B cell (primary cell): ENCODE measurements at regions not wholly inside any gene's neighbourhood (a gene's known extent, or its start where the extent isn't known, plus 50 kb on each side); places are given as distances from the start of the nearest gene placed in this dataset.
"Not testable (repeated sequence)": the region's sequence is repeated elsewhere in the genome, so short reads cannot be mapped to it uniquely, and the experiment has no call there.

ENCODE experiments used
- EZH2 ChIP-seq: IDR thresholded peaks from 2 replicates; pipeline ENCODE4 v1.6.1; 2012; ENCODE audit warnings: borderline replicate concordance, low read depth, mild to moderate bottlenecking, moderate library complexity, low read length; ENCODE audit not compliant: insufficient read depth, poor library complexity, severe bottlenecking
- TF ChIP-seq, protein P1 (sequence below): fragments of 200-600 bp; IDR thresholded peaks from one replicate; pipeline ENCODE4 v1.8.0; 2022; ENCODE audit warnings: antibody characterized with exemption, mild to moderate bottlenecking

DNA sequence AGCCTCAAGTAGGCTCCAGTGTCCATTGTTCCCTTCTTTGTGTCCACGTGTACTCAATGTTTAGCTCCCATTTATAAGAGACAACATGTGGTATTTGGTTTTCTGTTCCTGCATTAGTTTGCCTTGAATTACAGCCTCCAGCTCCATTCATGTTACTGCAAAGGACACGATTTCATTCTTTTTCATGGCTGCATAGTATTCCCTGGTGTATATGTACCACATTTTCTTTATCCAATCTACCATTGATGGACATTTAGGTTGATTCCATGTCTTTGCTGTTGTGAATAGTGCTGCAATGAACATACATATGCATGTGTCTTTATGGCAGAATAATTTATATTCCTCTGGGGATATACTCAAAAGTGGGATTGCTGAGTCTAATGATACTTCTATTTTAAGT, 75.2 kb upstream of the NID2 start:
- TF ChIP-seq, protein P1, sequence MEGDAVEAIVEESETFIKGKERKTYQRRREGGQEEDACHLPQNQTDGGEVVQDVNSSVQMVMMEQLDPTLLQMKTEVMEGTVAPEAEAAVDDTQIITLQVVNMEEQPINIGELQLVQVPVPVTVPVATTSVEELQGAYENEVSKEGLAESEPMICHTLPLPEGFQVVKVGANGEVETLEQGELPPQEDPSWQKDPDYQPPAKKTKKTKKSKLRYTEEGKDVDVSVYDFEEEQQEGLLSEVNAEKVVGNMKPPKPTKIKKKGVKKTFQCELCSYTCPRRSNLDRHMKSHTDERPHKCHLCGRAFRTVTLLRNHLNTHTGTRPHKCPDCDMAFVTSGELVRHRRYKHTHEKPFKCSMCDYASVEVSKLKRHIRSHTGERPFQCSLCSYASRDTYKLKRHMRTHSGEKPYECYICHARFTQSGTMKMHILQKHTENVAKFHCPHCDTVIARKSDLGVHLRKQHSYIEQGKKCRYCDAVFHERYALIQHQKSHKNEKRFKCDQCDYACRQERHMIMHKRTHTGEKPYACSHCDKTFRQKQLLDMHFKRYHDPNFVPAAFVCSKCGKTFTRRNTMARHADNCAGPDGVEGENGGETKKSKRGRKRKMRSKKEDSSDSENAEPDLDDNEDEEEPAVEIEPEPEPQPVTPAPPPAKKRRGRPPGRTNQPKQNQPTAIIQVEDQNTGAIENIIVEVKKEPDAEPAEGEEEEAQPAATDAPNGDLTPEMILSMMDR, result not testable (repeated sequence)
- not testable (repeated sequence) for TF ChIP-seq EZH2
